Keratinocyte (primary cell): ENCODE measurements at regions not wholly inside any gene's neighbourhood (a gene's known extent, or its start where the extent isn't known, plus 50 kb on each side); places are given as distances from the start of the nearest gene placed in this dataset.

Source experiments
- DNase-seq: peaks from one replicate; pipeline ENCODE4 v3.0.0-alpha.2; 2011; ENCODE audit warnings: low read depth, missing footprints, low spot score
- FAIRE-seq: peaks from 2 replicates; lab custom pipeline; 2011; peaks lifted over from hg19 to GRCh38; lab: Jason Lieb, UNC
- H2AFZ ChIP-seq: 2 replicates; pipeline ENCODE4 v1.6.0; 2012; ENCODE audit warnings: low read length, control low read depth, inconsistent platforms; ENCODE audit not compliant: control insufficient read depth
- H3K27ac ChIP-seq: 2 replicates; pipeline ENCODE4 v1.5.1; 2011; ENCODE audit warnings: low read length; ENCODE audit not compliant: control insufficient read depth, insufficient read depth
- H3K27me3 ChIP-seq: 3 replicates; pipeline ENCODE4 v1.6.0; 2011; ENCODE audit warnings: low read length; ENCODE audit not compliant: control insufficient read depth, insufficient read depth; ENCODE audit errors: extremely low read depth
- H3K36me3 ChIP-seq, 2 experiments: 2 replicates in 1 of 2; 3 replicates in 1 of 2; pipeline ENCODE4 v1.5.1; 2011; ENCODE audit warnings: low read length in 2 of 2, mild to moderate bottlenecking in 1 of 2; ENCODE audit not compliant: control insufficient read depth in 2 of 2, insufficient read depth in 2 of 2; ENCODE audit errors: extremely low read depth in 1 of 2
- H3K4me1 ChIP-seq: 3 replicates; pipeline ENCODE4 v1.5.1; 2011; ENCODE audit warnings: low read length; ENCODE audit not compliant: control insufficient read depth, insufficient read depth; ENCODE audit errors: extremely low read depth
- H3K4me2 ChIP-seq: 3 replicates; pipeline ENCODE4 v1.6.0; 2011; ENCODE audit warnings: low read depth, low read length; ENCODE audit not compliant: control insufficient read depth, insufficient read depth; ENCODE audit errors: extremely low read depth
- H3K4me3 ChIP-seq, 3 experiments: fragments of 200-600 bp in 1 of 3; sonication (generic) in 1 of 3; 2 replicates in 2 of 3; 3 replicates in 1 of 3; pipeline ENCODE4 v1.5.1; 2011 to 2016; ENCODE audit warnings: low read length in 3 of 3, mild to moderate bottlenecking in 3 of 3, control low read depth in 2 of 3, inconsistent platforms in 1 of 3, low read depth in 1 of 3, mixed read lengths in 1 of 3, mixed run types in 1 of 3, moderate library complexity in 1 of 3; ENCODE audit not compliant: control insufficient read depth in 2 of 3, insufficient read depth in 2 of 3; ENCODE audit errors: extremely low read depth in 1 of 3
- H3K79me2 ChIP-seq: 2 replicates; pipeline ENCODE4 v1.6.0; 2012; ENCODE audit warnings: low read length; ENCODE audit not compliant: control insufficient read depth, insufficient read depth
- H3K9ac ChIP-seq: 3 replicates; pipeline ENCODE4 v1.6.0; 2011; ENCODE audit warnings: low read length; ENCODE audit not compliant: control insufficient read depth, insufficient read depth; ENCODE audit errors: extremely low read depth
- H3K9me1 ChIP-seq: 3 replicates; pipeline ENCODE4 v1.6.0; 2011; ENCODE audit warnings: low read length; ENCODE audit not compliant: control insufficient read depth, insufficient read depth; ENCODE audit errors: extremely low read depth
- H3K9me3 ChIP-seq: 2 replicates; pipeline ENCODE4 v1.5.1; 2012; ENCODE audit warnings: low read depth, low read length; ENCODE audit not compliant: control insufficient read depth
- H4K20me1 ChIP-seq: 3 replicates; pipeline ENCODE4 v1.6.0; 2011; ENCODE audit warnings: low read length; ENCODE audit not compliant: control insufficient read depth, insufficient read depth; ENCODE audit errors: extremely low read depth
- CTCF ChIP-seq, 3 experiments: IDR thresholded peaks in 1 of 3; conservative IDR thresholded peaks in 1 of 3; optimal IDR thresholded peaks in 1 of 3; 2 replicates in 2 of 3; 3 replicates in 1 of 3; pipeline versions ENCODE3 to v1.5.1; 2011; ENCODE audit warnings: low read length in 3 of 3, mild to moderate bottlenecking in 3 of 3, moderate library complexity in 2 of 3, control low read depth in 1 of 3, inconsistent platforms in 1 of 3; ENCODE audit not compliant: insufficient read depth in 2 of 3; ENCODE audit errors: extremely low read depth in 1 of 3
- EZH2 ChIP-seq: IDR thresholded peaks from one replicate; pipeline ENCODE4 v1.6.1; 2012; ENCODE audit warnings: inconsistent platforms, mild to moderate bottlenecking, low read length, moderate library complexity
- dilution Hi-C: fragments of 300-500 bp; cut with MboI; formaldehyde crosslinking; loops from one replicate; pipeline ENCODE4 v1.7.0; 2020; ENCODE audit warnings: low sequenced_read_pairs; ENCODE audit not compliant: extremely low pct_ligation_motif_present

GRCh38 chr13:50378509-50379044, 363.3 kb downstream of the KCNRG start:
- no peaks in the 10 kb centered on the region for H3K4me1 ChIP-seq
- TF ChIP-seq EZH2, result no peak
- no peak for TF ChIP-seq CTCF (optimal IDR thresholded peaks at IDR 0.05 in 1 of 3, IDR thresholded peaks at IDR 0.05 in 1 of 3, conservative IDR thresholded peaks at IDR 0.05 in 1 of 3; ENCODE audit: extremely low read depth in 1 of 3, insufficient read depth in 2 of 3, low read length in 3 of 3)
- no peaks in the 10 kb centered on the region for H3K9me1 ChIP-seq
- H2AFZ ChIP-seq, result no peak overlapping the region
- H3K4me2 ChIP-seq, result no peak overlapping the region
- no peaks in the 10 kb centered on the region for H4K20me1 ChIP-seq
- no peak for FAIRE-seq
- no peaks in the 10 kb centered on the region for H3K79me2 ChIP-seq
- no peaks in the 10 kb centered on the region for H3K27me3 ChIP-seq
- no peaks in the 10 kb centered on the region for H3K9me3 ChIP-seq
- dilution Hi-C loops, result no loop called here
- no peaks in the 10 kb centered on the region for H3K36me3 ChIP-seq
- no peak for DNase-seq
- H3K4me3 ChIP-seq, result no peak overlapping the region
- H3K9ac ChIP-seq, result no peak overlapping the region
- H3K27ac ChIP-seq, result no peak overlapping the region

- no peaks in the 10 kb centered on the region for H3K36me3 ChIP-seq
- TF ChIP-seq EZH2 (no peak), CTCF (optimal IDR thresholded peaks at IDR 0.05 in 1 of 3, IDR thresholded peaks at IDR 0.05 in 1 of 3, conservative IDR thresholded peaks at IDR 0.05 in 1 of 3; ENCODE audit: extremely low read depth in 1 of 3, insufficient read depth in 2 of 3, low read length in 3 of 3) (no peak)
- no peak overlapping the region for H3K4me3 ChIP-seq
- no peak overlapping the region for H3K9ac ChIP-seq
- FAIRE-seq, result no peak
- dilution Hi-C loops, result no loop called here
- H2AFZ ChIP-seq, result no peak overlapping the region
- no peaks in the 10 kb centered on the region for H3K27me3 ChIP-seq
- no peak for DNase-seq
- H3K9me1 ChIP-seq, result no peaks in the 10 kb centered on the region
- H3K27ac ChIP-seq, result no peak overlapping the region
- no peaks in the 10 kb centered on the region for H3K9me3 ChIP-seq
- no peaks in the 10 kb centered on the region for H3K79me2 ChIP-seq
- no peak overlapping the region for H3K4me2 ChIP-seq
- H4K20me1 ChIP-seq, result no peaks in the 10 kb centered on the region
- H3K4me1 ChIP-seq, result no peaks in the 10 kb centered on the region
These were observed 364.3 kb downstream of the KCNRG start for GRCh38 chr13:50379584-50379983.
